T-helper 2 cell treated with Interferon-gamma antibody and Interleukin-4, amounts not matched to agents 5 μg/mL and 100 μg/mL, for 36 hours (primary cell): ENCODE measurements at regions not wholly inside any gene's neighbourhood (a gene's known extent, or its start where the extent isn't known, plus 50 kb on each side); places are given as distances from the start of the nearest gene placed in this dataset.
"Not testable (repeated sequence)": the region's sequence is repeated elsewhere in the genome, so short reads cannot be mapped to it uniquely, and the experiment has no call there.

Experiments
- DNase-seq: peaks from one replicate; pipeline ENCODE4 v3.0.0; 2021; ENCODE audit warnings: low spot score
- H3K27ac Mint-ChIP-seq: one replicate; pipeline ENCODE4 v1.8.0; 2021; ENCODE audit warnings: mild to moderate bottlenecking, mixed read lengths
- H3K27me3 Mint-ChIP-seq: one replicate; pipeline ENCODE4 v1.8.0; 2021; ENCODE audit warnings: low read depth, mixed read lengths
- H3K36me3 Mint-ChIP-seq: one replicate; pipeline ENCODE4 v1.8.0; 2021; ENCODE audit warnings: low read depth, mixed read lengths
- H3K4me1 Mint-ChIP-seq: one replicate; pipeline ENCODE4 v1.8.0; 2021; ENCODE audit warnings: low read depth, mixed read lengths
- H3K4me3 Mint-ChIP-seq: one replicate; pipeline ENCODE4 v1.8.0; 2022; ENCODE audit warnings: mild to moderate bottlenecking, moderate library complexity, mixed read lengths
- H3K9me3 Mint-ChIP-seq: one replicate; pipeline ENCODE4 v1.8.0; 2021; ENCODE audit warnings: mixed read lengths

DNA sequence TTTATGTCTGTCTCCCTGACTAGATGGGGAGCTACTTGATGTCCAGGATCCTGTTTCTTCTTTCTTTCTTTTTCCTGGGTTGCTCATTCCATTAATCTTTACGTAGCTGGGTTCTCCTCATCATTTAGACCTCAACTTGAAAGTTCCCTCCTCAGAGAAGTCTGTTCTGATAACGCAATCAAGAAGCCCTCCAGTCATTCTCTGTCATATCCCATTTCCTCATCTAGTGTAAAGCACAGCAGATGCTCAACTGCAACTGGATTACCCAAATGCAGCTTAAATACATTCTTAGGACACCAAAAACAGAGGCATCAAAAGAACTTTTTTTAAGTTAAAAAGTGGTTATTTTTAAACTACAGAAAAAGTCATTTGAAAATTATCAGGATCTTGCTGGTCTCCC, 51.7 kb upstream of the ST3GAL6 start:
- Mint-ChIP-seq H3K27ac (no peak overlapping the region), H3K27me3 (no peaks in the 10 kb centered on the region), H3K4me3 (no peak overlapping the region), H3K36me3 (no peaks in the 10 kb centered on the region), H3K9me3 (no peaks in the 10 kb centered on the region), H3K4me1 (no peaks in the 10 kb centered on the region)
- no peak for DNase-seq

DNA sequence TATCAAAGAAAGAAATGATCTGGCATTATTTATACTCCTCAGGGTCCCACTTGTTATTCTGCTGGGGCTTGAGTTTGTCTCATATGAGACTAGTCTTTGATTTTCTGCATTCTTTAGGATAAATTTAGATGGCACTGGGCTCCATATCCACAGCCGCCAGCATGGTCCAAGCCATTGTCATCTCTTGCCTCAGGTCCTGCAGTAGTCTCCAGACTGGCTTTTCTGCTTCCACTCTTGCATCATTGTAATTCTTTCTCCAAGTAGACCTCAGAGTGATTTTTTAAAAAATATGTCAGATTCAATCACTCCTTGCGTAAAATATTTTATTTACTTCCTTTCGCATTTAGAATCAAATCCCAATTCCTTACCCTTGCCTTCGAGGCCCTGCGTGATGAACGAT, 50.4 kb upstream of the ST3GAL6 start:
- Mint-ChIP-seq H3K4me3 (no peak overlapping the region), H3K4me1 (no peaks in the 10 kb centered on the region), H3K9me3 (no peaks in the 10 kb centered on the region)

DNA sequence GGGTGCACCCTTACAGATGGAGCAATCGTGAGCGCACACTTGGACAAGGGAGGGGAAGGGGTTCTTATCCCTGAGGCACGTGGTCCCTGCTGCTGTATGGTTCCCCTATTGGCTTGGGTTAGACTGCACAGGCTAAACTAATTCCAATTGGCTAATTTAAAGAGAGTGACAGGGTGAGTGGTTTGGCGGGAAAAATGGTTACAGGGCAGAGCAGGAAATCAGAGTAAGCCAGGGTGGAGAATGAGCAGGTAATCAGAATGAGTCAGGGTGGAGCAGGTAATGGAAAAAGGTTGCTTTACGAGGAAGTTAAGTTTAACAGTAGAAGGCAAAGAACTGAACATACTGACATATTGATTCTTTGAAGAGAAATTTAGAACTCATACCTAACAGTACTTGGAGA, 49.8 kb upstream of the ST3GAL6 start:
- not testable (repeated sequence) for DNase-seq, H3K27me3 Mint-ChIP-seq, H3K36me3 Mint-ChIP-seq, H3K9me3 Mint-ChIP-seq, H3K4me3 Mint-ChIP-seq, H3K27ac Mint-ChIP-seq, H3K4me1 Mint-ChIP-seq

More for the DNA sequence above, 50.4 kb upstream of the ST3GAL6 start:
- no peaks in the 10 kb centered on the region for H3K36me3 Mint-ChIP-seq
- H3K27me3 Mint-ChIP-seq: no peaks in the 10 kb centered on the region
- DNase-seq: no peak
- no peak overlapping the region for H3K27ac Mint-ChIP-seq
